HCEC 1CT (cell line): ENCODE measurements at regions not wholly inside any gene's neighbourhood (a gene's known extent, or its start where the extent isn't known, plus 50 kb on each side); places are given as distances from the start of the nearest gene placed in this dataset.
"Not testable (repeated sequence)": the region's sequence is repeated elsewhere in the genome, so short reads cannot be mapped to it uniquely, and the experiment has no call there.

Experiments used
- DNase-seq: peaks from one replicate; pipeline ENCODE4 v3.0.0-alpha.2; 2017

- DNase-seq = not testable (repeated sequence)
These were observed 61.9 kb downstream of the NPIPB5 start for GRCh38 chr16:22572331-22573224.

- not testable (repeated sequence) for DNase-seq
These were observed 62.5 kb downstream of the NPIPB5 start for GRCh38 chr16:22573225-22573530.

DNA sequence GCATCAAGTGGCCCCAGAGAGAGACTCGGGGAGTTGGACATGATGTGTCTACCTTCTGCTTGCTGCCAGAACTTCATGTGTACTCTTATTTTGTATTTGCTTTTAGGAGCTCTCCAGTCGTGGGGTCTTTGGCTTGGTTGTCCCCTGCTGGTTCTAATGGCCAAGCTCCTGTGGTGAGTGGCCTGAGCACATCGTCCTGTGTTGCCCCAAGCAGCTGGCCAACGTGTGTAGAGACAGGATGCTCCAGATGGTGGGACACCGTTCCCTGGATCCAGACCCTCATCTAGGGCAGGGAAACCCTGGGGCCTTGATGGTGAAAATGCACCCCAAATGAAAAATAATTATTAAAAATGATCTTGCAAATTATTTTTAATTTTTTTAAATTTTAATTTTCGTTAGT is 65.8 kb downstream of the NPIPB5 start:
- not testable (repeated sequence) for DNase-seq

DNA sequence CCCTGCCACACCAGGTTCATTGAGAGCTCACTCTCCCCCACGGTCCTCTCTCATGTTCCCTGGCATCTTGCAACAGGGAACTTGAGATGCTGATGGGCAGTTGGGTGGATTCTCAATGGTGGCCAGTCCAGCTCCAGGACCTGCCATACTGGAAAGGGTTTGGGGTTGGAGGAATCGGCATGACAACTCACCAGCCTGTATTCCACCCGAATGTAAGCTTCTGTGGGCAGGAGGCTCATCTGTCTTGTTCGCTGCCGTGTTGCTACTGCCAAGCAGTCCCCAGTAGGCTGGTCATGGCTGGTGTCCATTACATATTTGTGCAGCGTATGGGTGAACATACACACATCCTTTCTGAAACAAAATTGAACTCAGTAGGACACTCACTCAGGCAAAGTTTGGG is 72.5 kb downstream of the NPIPB5 start:
- DNase-seq = not testable (repeated sequence)

DNA sequence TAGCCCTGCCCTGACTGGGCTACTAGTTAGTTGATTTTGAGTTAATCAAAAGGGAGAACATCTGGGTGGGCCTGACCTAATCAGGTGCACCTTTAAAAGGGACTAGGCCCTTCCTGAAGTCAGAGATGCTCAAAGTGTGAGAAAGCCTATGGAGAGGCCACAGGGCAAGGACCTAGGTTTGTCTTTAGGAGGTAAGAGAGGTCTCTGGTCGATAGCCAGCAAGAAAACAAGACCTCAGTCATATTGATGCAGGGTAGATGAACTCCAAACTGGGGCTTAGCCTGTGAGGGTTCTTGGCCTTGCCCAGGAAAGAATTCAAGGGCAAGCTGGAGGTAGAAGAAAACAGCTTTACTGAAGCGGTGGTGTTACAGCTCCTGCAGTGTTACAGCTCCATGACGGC is 73.8 kb downstream of the NPIPB5 start:
- not testable (repeated sequence) for DNase-seq

DNA sequence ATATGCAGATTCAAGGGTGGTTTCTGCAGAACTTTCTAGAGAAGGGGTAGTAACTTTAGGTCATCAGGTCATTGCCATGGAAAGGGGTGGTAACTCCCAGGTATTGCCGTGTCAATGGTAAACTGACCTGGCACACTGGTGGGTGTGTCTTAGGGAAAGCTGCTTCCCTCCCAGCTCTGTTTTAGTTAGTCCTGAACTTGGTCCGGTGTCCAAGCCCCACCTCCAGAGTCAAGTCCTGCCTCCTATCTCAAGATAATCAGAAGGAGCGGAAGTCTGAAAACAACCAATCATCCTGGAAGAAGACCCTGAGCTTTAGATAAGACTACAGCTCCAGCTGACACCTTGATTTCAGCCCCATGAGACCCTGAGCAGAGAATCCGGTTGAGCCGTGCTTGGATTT is 74.2 kb downstream of the NPIPB5 start:
- DNase-seq = not testable (repeated sequence)

DNA sequence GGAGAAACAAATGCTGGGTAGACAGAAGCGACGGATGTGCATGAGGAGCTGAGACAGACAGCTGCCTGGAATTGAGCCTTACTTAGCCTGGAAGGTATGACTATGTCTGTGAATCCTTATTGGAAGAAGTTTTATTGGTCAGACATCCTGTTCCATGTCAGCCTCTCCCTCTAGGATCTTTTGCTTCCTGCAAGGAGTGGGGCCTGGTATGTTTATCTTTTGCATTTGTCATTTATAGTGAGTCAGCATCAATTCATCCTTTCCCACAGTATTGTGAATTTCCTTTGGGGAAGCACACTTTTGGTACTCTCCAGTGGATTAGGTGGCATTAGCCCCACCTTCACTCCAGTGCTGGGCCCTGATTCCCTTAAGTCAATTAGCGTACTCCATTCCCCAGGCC is 74.7 kb downstream of the NPIPB5 start:
- DNase-seq = peak; percentile 92

GRCh38 chr16:22586732-22587131 is 76.0 kb downstream of the NPIPB5 start:
- DNase-seq = not testable (repeated sequence)

- not testable (repeated sequence) for DNase-seq
These were observed 79.1 kb downstream of the NPIPB5 start for GRCh38 chr16:22589757-22590156.

GRCh38 chr16:22596445-22597045 is 85.9 kb downstream of the NPIPB5 start:
- DNase-seq = not testable (repeated sequence)

GRCh38 chr16:22603744-22604143 is 93.1 kb downstream of the NPIPB5 start:
- not testable (repeated sequence) for DNase-seq

- not testable (repeated sequence) for DNase-seq
These were observed 95.9 kb downstream of the NPIPB5 start for GRCh38 chr16:22606619-22607018.

GRCh38 chr16:22609798-22610197 is 99.1 kb downstream of the NPIPB5 start:
- DNase-seq = not testable (repeated sequence)

DNA sequence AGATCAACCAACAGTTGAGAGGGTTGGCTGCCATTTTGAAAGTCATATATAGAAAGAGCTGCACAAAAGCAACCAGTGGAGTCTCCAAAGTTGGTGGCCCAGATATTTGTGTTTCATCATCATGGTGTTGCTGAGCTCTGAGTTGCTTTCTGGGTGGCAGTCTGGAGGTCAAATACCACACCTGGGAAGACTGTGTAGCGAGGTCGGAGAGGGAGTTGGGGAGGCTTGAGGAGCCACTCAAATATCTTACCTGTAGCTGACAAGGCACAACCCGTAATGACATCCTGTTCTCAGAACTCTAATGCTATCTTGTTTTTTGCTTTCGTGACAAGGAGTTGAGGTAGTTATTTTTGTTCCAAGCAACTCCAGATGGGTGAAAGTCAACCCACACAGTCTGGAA is 100.4 kb downstream of the NPIPB5 start:
- not testable (repeated sequence) for DNase-seq

- DNase-seq = peak; percentile 31
These were observed 103.7 kb downstream of the NPIPB5 start for GRCh38 chr16:22614271-22614947.

GRCh38 chr16:22618842-22619241 is 108.2 kb downstream of the NPIPB5 start:
- no peak for DNase-seq

DNA sequence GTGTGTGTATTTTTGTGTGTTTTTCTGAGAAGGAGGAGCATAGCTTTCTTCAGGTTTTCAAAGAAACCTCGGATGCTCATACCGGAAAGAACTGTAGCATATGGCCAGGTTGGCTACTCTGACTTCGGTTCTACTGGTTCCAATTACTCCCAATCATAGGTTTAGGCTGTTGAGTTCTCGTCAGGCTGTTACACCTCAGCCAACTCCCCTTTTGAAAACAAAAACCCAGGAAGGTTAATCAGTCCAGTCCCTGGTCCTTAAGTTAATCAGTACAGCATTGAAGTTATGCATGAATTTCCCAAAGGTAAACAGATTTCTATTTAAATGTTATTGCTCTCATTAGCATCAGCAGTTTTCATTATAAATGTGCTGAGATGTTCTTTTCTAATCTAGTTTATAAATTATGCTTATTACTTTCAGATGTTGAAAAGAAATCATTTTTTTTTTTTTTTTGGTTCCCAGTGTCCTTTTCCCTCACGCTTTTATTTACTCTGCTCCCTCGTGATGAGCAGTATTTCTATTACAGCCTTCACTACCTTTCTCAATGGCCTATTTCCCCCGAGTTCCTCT is 111.0 kb downstream of the NPIPB5 start:
- no peak for DNase-seq

DNA sequence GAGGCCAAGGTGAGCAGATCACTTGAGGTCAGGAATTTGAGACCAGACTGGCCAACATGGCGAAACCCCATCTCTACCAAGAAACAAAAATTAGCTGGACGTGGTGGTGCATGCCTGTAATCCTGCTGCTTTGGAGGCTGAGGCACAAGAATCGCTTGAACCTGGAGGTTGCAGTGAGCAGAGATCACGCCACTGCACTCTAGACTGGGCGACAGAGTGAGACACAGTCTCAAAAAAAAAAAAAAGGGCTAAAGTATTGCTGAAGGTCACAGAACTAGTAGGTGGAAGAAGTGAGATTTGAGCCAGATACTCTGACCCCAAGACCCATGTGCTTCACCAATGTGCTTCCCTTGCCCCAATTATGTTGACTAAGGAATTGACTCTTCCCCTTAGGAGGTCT is 112.0 kb downstream of the NPIPB5 start:
- no peak for DNase-seq

GRCh38 chr16:22623351-22623781 is 112.7 kb downstream of the NPIPB5 start:
- DNase-seq = peak; percentile 87

DNA sequence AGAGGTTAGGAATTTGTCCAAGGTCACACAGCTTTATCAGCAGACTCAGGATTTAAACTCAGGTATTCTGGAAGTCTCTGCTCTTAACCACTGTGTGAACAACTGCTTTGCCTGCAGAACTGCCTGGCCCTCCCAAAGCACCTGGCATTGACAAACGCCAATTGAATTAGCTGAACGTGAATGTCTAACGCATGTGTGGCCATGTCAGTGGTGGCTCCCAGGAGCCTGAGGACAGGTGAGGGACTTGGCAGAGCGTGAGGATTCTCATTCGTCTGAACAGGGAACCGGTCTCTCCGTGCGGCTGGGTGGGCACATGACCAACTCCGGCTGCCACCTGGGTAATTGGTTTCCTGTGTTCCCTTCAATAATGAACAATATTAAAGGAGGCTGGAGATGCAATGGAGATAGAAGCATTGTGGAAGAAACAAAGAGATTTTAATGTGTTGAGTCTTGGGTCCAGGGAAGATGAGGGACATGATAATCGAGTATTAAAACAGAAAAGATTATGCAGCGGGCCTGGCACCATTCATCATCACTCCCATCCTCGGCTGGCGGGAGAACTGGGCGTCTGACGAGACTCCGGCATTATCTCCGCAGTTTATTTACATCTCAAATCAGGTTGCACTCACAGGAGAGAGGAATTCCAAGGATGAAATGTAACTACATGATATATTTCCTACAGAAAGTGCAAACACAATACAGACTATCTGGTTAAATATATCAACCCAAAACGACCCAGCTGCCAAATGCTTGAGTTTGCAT is 113.5 kb downstream of the NPIPB5 start:
- no peak for DNase-seq

DNA sequence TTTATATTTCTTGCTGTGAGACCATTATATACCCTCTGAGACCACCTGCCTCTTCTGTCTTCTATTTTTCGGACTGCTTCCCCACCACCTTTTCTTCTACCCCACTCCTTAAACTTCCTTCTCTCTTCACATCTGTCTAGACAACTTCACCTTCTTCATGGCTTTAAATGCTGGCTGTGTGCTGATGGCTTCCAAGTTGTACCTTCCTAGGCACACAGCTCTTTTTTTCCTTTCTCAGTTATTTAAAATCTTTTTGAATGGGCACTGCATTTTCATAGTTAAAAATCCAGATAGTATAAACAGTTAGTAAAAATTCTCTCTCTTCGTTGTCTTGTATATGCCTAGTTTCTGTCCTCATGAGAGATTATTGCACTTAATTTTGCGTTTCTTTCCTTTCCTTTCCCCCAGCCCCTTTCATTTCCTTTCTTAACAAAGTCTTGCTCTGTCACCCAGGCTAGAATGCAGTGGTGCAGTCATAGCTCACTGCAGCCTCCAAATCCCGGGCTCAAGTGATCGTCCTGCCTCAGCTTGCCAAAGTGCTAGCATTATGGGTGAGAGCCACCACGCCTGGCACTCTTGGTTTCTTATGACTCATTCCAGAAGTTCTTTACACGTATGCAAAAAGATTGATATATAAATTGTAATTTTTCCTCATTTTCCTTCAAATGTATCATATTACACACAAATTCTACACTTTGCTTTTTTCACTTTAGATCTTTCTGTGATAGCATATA is 114.3 kb downstream of the NPIPB5 start:
- no peak for DNase-seq

DNA sequence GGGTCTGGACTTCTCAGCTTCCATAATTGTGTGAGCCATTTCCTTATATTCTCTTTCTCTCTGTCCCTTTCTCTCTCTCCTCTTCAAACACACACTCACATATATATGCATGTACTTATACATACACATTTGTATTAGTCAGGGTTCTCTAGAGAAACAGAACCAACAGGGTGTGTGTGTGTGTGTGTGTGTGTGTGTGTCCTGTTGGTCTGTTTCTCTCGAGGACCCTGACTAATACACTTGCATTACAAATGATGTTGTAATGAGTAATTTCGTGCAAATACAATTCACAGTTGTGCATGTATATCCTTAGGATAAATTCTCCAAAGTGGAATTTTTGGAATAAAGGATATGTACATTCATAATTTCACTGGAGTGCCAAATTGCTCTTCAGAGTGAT is 115.3 kb downstream of the NPIPB5 start:
- DNase-seq = peak; percentile 90
